MCF 10A (cell line): ENCODE measurements at regions not wholly inside any gene's neighbourhood (a gene's known extent, or its start where the extent isn't known, plus 50 kb on each side); places are given as distances from the start of the nearest gene placed in this dataset.
A peak's percentile ranks its signal among the peaks of the same experiment; 100 is the strongest.

Experiments
- BruUV-seq: library from RNA; stranded (reverse); fragments of 400-500 nt; replicated peaks from 2 replicates; lab custom pipeline; 2021; lab: Mats Ljungman, UMichigan
- CTCF ChIA-PET: fragments of 300-600 bp; sonication (Branson Sonifier 250); formaldehyde crosslinking; extraction: SDS; loops from one replicate; lab custom pipeline; 2021; ENCODE audit warnings: antibody characterized with exemption, inconsistent platforms; lab: Yijun Ruan, JAX
- POLR2A ChIA-PET: fragments of 300-600, 350-650 bp; sonication (Branson Sonifier 250); formaldehyde crosslinking; extraction: SDS; loops from one replicate; lab custom pipeline; 2020; ENCODE audit warnings: antibody characterized with exemption, inconsistent platforms; lab: Yijun Ruan, JAX
- DNase-seq: peaks from one replicate; pipeline ENCODE4 v3.0.0-alpha.2; 2018; ENCODE audit not compliant: unreplicated experiment
- H3K27ac Mint-ChIP-seq: one replicate; pipeline ENCODE4 v1.8.0; 2022; ENCODE audit warnings: mild to moderate bottlenecking, low read depth, mixed read lengths; ENCODE audit not compliant: unreplicated experiment
- H3K27me3 Mint-ChIP-seq: one replicate; pipeline ENCODE4 v1.8.0; 2022; ENCODE audit warnings: mixed read lengths; ENCODE audit not compliant: insufficient read depth, unreplicated experiment
- H3K36me3 Mint-ChIP-seq: one replicate; pipeline ENCODE4 v1.8.0; 2022; ENCODE audit warnings: mild to moderate bottlenecking, moderate library complexity, mixed read lengths; ENCODE audit not compliant: insufficient read depth, unreplicated experiment
- H3K4me1 Mint-ChIP-seq: one replicate; pipeline ENCODE4 v1.8.0; 2022; ENCODE audit warnings: mixed read lengths; ENCODE audit not compliant: insufficient read depth, unreplicated experiment
- H3K4me3 Mint-ChIP-seq: one replicate; pipeline ENCODE4 v1.8.0; 2022; ENCODE audit warnings: mild to moderate bottlenecking, moderate library complexity, mixed read lengths; ENCODE audit not compliant: unreplicated experiment
- H3K9me3 Mint-ChIP-seq: one replicate; pipeline ENCODE4 v1.8.0; 2022; ENCODE audit warnings: mixed read lengths; ENCODE audit not compliant: unreplicated experiment
- CTCF ChIP-seq: fragments of 200-600 bp; IDR thresholded peaks from one replicate; pipeline ENCODE4 v1.8.0; 2022; ENCODE audit warnings: antibody characterized with exemption, mild to moderate bottlenecking; ENCODE audit not compliant: unreplicated experiment
- intact Hi-C: fragments of 100-400 bp; cut with micrococcal nuclease; formaldehyde crosslinking; loops from 2 replicates; pipeline ENCODE4 v1.14.1; 2022

GRCh38 chr1:208565756-208566440 is 321.7 kb upstream of the PLXNA2 start:
- Mint-ChIP-seq H3K9me3 (no peaks in the 10 kb centered on the region), H3K4me3 (no peak overlapping the region), H3K27me3 (no peaks in the 10 kb centered on the region), H3K4me1 (peaks cover 11% of the 10 kb centered on the region), H3K36me3 (no peaks in the 10 kb centered on the region), H3K27ac (no peak overlapping the region)
- no TSS peak for BruUV-seq
- POLR2A ChIA-PET: interaction anchor here (0.7 kb wide), 1 partner anchor 23 kb away, joined by 4 read pairs; no protein-coding TSS in a partner anchor
- CTCF ChIA-PET: interaction anchor here (0.7 to 1.8 kb wide), 5 partner anchors 8 to 435 kb away, joined by 3 to 4 read pairs (median 3); no protein-coding TSS in a partner anchor
- no peak for TF ChIP-seq CTCF
- intact Hi-C loops: no loop called here
- DNase-seq: no peak

DNA sequence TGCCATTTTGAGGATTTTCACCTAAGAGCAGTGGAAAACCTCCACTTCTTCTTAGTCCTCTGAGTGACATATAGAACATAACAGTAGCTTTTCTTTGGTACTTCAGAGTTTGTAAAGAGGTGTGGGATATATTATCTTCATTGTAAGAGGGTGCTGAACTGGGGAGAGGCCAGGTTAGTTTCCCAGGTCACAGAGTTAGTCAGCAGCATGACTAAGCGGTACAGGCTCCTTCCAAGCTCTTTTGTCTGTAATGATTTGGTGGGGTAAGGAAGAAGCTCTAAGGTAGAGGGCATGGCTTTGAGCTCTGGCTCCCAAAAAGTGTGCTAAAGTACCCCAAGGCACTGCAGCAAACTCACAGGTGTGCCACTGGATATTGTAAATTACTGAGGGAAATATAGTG is 325.0 kb upstream of the PLXNA2 start:
- H3K4me3 Mint-ChIP-seq: no peak overlapping the region
- no peak for TF ChIP-seq CTCF
- ChIA-PET POLR2A (interaction anchor here (0.6 to 1.7 kb wide), 3 partner anchors 10 to 159 kb away, joined by 3 read pairs; no protein-coding TSS in a partner anchor), CTCF (interaction anchor here (0.5 to 0.8 kb wide), 6 partner anchors 35 to 772 kb away, joined by 3 read pairs; no protein-coding TSS in a partner anchor)
- no TSS peak for BruUV-seq
- no peaks in the 10 kb centered on the region for H3K36me3 Mint-ChIP-seq
- H3K27ac Mint-ChIP-seq: no peak overlapping the region
- H3K27me3 Mint-ChIP-seq: no peaks in the 10 kb centered on the region
- no peaks in the 10 kb centered on the region for H3K9me3 Mint-ChIP-seq
- peak; percentile 53 for DNase-seq
- H3K4me1 Mint-ChIP-seq: peaks cover 11% of the 10 kb centered on the region
- intact Hi-C loops: no loop called here

GRCh38 chr1:208570362-208570761 is 326.2 kb upstream of the PLXNA2 start:
- peaks cover 11% of the 10 kb centered on the region for H3K4me1 Mint-ChIP-seq
- ChIA-PET POLR2A (interaction anchor here (0.7 kb wide), 1 partner anchor 20 kb away, joined by 3 read pairs; no protein-coding TSS in a partner anchor), CTCF (interaction anchor here (0.6 to 0.9 kb wide), 3 partner anchors 95 to 960 kb away, joined by 3 read pairs; no protein-coding TSS in a partner anchor)
- no peak for DNase-seq
- no peak for TF ChIP-seq CTCF
- no TSS peak for BruUV-seq
- no peaks in the 10 kb centered on the region for H3K9me3 Mint-ChIP-seq
- H3K4me3 Mint-ChIP-seq: no peak overlapping the region
- H3K27ac Mint-ChIP-seq: no peak overlapping the region
- intact Hi-C loops: no loop called here
- no peaks in the 10 kb centered on the region for H3K36me3 Mint-ChIP-seq
- H3K27me3 Mint-ChIP-seq: no peaks in the 10 kb centered on the region

DNA sequence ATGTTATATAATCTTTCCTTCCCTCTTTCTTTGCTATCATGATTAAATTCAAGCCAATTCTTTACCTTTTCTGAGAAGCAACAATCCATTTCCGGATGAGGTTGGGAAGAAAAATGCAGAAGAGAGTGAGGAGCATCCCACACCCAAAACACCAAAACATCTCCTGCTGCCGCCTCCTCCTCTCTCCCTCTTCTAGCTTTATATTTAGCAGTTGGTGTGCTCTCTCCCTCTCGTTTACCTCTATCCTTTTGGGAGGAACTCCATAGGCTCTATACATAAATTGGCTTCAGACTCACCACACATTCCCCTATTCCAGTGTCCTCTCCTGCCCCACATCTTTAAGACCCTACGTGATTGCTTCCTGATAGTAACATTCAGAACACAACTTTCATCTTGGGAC is 332.2 kb upstream of the PLXNA2 start:
- H3K27ac Mint-ChIP-seq: no peak overlapping the region
- intact Hi-C loops: no loop called here
- POLR2A ChIA-PET: interaction anchor here (0.6 to 1.0 kb wide), 2 partner anchors 8 to 352 kb away, joined by 3 read pairs; no protein-coding TSS in a partner anchor
- no peak overlapping the region for H3K4me3 Mint-ChIP-seq
- no TSS peak for BruUV-seq
- no peaks in the 10 kb centered on the region for H3K27me3 Mint-ChIP-seq
- no peaks in the 10 kb centered on the region for H3K9me3 Mint-ChIP-seq
- CTCF ChIA-PET: interaction anchor here (0.6 kb wide), 4 partner anchors 26 to 246 kb away, joined by 3 to 4 read pairs (median 3); no protein-coding TSS in a partner anchor
- peaks cover 4% of the 10 kb centered on the region for H3K4me1 Mint-ChIP-seq
- no peaks in the 10 kb centered on the region for H3K36me3 Mint-ChIP-seq
- no peak for DNase-seq
- TF ChIP-seq CTCF: no peak
